CD14-positive monocyte (primary cell): ENCODE measurements at regions not wholly inside any gene's neighbourhood (a gene's known extent, or its start where the extent isn't known, plus 50 kb on each side); places are given as distances from the start of the nearest gene placed in this dataset.

Experiments used
- DNase-seq, 3 donors: peaks; one replicate each; pipeline ENCODE4 v3.0.0-alpha.2; 2011 to 2022
- H2AFZ ChIP-seq: 2 replicates; pipeline ENCODE4 v1.6.0; 2012; ENCODE audit warnings: mild to moderate bottlenecking, low read depth, low read length, inconsistent platforms; ENCODE audit not compliant: insufficient read depth, poor library complexity, severe bottlenecking
- H3K27ac ChIP-seq, 2 donors: 1 replicate in 1 of 2; 2 replicates in 1 of 2; pipeline ENCODE4 v1.5.1; 2012 to 2013; ENCODE audit warnings: low read length in 2 of 2, control low read depth in 1 of 2, inconsistent platforms in 1 of 2, low read depth in 1 of 2, mild to moderate bottlenecking in 1 of 2
- H3K27me3 ChIP-seq, 2 donors: one replicate each; pipeline versions ENCODE4 v1.6.0 to v1.6.1; 2011 to 2013; ENCODE audit warnings: low read length in 2 of 2; ENCODE audit not compliant: control insufficient read depth in 2 of 2, insufficient read depth in 2 of 2
- H3K36me3 ChIP-seq, 2 donors: replicated peaks in 1 of 2; 1 replicate in 1 of 2; 2 replicates in 1 of 2; pipeline versions ENCODE4 v1.5.1 to v1.6.1; 2012 to 2013; ENCODE audit warnings: low read length in 2 of 2, control low read depth in 1 of 2, inconsistent platforms in 1 of 2, mild to moderate bottlenecking in 1 of 2; ENCODE audit not compliant: insufficient read depth in 2 of 2, control insufficient read depth in 1 of 2
- H3K4me1 ChIP-seq, 2 donors: 1 replicate in 1 of 2; 2 replicates in 1 of 2; pipeline versions ENCODE4 v1.5.1 to v1.6.1; 2012 to 2013; ENCODE audit warnings: low read length in 2 of 2, control low read depth in 1 of 2, inconsistent platforms in 1 of 2, mild to moderate bottlenecking in 1 of 2, moderate library complexity in 1 of 2; ENCODE audit not compliant: insufficient read depth in 2 of 2, control insufficient read depth in 1 of 2
- H3K4me2 ChIP-seq: replicated peaks from 2 replicates; pipeline ENCODE3; 2012; ENCODE audit warnings: low read length, moderate library complexity, mild to moderate bottlenecking; ENCODE audit not compliant: poor library complexity, severe bottlenecking; ENCODE audit errors: extremely low read depth
- H3K4me3 ChIP-seq, 3 experiments: fragments of 200-600 bp in 1 of 3; sonication (generic) in 1 of 3; replicated peaks in 1 of 3; 1 replicate in 2 of 3; 2 replicates in 1 of 3; pipeline ENCODE4 v1.5.1; 2011 to 2013; ENCODE audit warnings: low read length in 3 of 3, mild to moderate bottlenecking in 3 of 3, control low read depth in 2 of 3, low read depth in 2 of 3, inconsistent platforms in 1 of 3, moderate library complexity in 1 of 3
- H3K79me2 ChIP-seq: 2 replicates; pipeline ENCODE4 v1.6.0; 2012; ENCODE audit warnings: mild to moderate bottlenecking, control low read depth, inconsistent platforms, low read length, moderate library complexity; ENCODE audit not compliant: insufficient read depth
- H3K9ac ChIP-seq: 2 replicates; pipeline ENCODE4 v1.6.0; 2017; ENCODE audit warnings: low read length, mild to moderate bottlenecking; ENCODE audit not compliant: insufficient read depth, poor library complexity, severe bottlenecking
- H3K9me3 ChIP-seq, 2 donors: replicated peaks in 1 of 2; 1 replicate in 1 of 2; 2 replicates in 1 of 2; pipeline versions ENCODE4 v1.5.1 to v1.6.1; 2012 to 2013; ENCODE audit warnings: low read length in 2 of 2, control low read depth in 1 of 2; ENCODE audit not compliant: control insufficient read depth in 1 of 2, insufficient read depth in 1 of 2
- H4K20me1 ChIP-seq: 2 replicates; pipeline ENCODE4 v1.6.0; 2012; ENCODE audit warnings: mild to moderate bottlenecking, low read length, control low read depth, moderate library complexity; ENCODE audit not compliant: insufficient read depth
- H3K27ac Mint-ChIP-seq, 7 donors: one replicate each; pipeline ENCODE4 v1.8.0; 2020; ENCODE audit warnings: mild to moderate bottlenecking in 7 of 7, mixed read lengths in 7 of 7, moderate library complexity in 6 of 7, inconsistent platforms in 2 of 7
- H3K27me3 Mint-ChIP-seq, 3 donors: one replicate each; pipeline ENCODE4 v1.8.0; 2021 to 2022; ENCODE audit warnings: low read depth in 3 of 3, mild to moderate bottlenecking in 3 of 3, mixed read lengths in 3 of 3, moderate library complexity in 3 of 3, inconsistent platforms in 1 of 3
- H3K36me3 Mint-ChIP-seq, 2 donors: one replicate each; pipeline ENCODE4 v1.8.0; 2020; ENCODE audit warnings: mixed read lengths in 2 of 2, inconsistent platforms in 1 of 2, mild to moderate bottlenecking in 1 of 2
- H3K4me1 Mint-ChIP-seq: one replicate; pipeline ENCODE4 v1.8.0; 2020; ENCODE audit warnings: mild to moderate bottlenecking, mixed read lengths
- H3K4me3 Mint-ChIP-seq, 2 donors: one replicate each; pipeline ENCODE4 v1.8.0; 2020; ENCODE audit warnings: mild to moderate bottlenecking in 2 of 2, mixed read lengths in 2 of 2, moderate library complexity in 1 of 2
- H3K9me3 Mint-ChIP-seq, 7 donors: one replicate each; pipeline ENCODE4 v1.8.0; 2020 to 2022; ENCODE audit warnings: mixed read lengths in 7 of 7, mild to moderate bottlenecking in 6 of 7, moderate library complexity in 6 of 7, inconsistent platforms in 2 of 7
- WGBS: methylation state at CpG from one replicate; pipeline ENCODE4 v1.1.5; 2013; ENCODE audit warnings: missing lambda C conversion rate; ENCODE audit not compliant: insufficient coverage; 5-methylcytosine and 5-hydroxymethylcytosine counted together
- intact Hi-C, 2 donors: fragments of 100-400 bp; cut with micrococcal nuclease; formaldehyde crosslinking; loops; one replicate each; pipeline versions ENCODE4 v1.15.0 to v1.15.1; 2023
- TF ChIP-seq, protein P1 (sequence below): fragments of 200-600 bp; IDR thresholded peaks from one replicate; pipeline ENCODE4 v1.8.0; 2022; ENCODE audit warnings: antibody characterized with exemption, mild to moderate bottlenecking

DNA sequence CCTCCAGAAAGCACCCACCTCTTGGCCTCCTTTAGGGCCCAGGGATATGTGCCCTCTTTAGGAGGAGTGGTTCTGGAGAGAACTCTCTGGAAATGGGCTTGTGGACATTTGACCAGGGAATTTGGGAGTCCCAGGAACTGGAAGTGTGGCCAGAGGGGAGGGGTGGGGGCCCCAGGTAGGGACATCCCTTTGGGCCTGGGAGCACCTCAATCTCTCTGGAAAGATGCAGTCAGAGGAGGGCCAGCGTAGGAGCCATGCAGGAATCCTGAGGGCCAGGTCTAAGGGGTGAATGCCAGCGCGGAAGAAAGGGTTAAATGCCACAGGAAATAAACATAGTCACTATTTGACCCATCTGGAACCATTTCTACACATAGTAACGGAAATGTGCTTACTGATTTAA, 50.3 kb upstream of the ITGA11 start:
- Mint-ChIP-seq H3K36me3 (no peaks in the 10 kb centered on the region), H3K27me3 (peaks cover 8 to 13% (median 9%) of the 10 kb centered on the region in 3 donors), H3K27ac (no peak overlapping the region), H3K9me3 (peaks cover 0 to 3% (median 0%) of the 10 kb centered on the region in 7 donors), H3K4me3 (no peak overlapping the region), H3K4me1 (no peaks in the 10 kb centered on the region)
- WGBS: no CpG with 5 or more reads among the region's 4 CpGs
- no peaks in the 10 kb centered on the region for H3K36me3 ChIP-seq
- H3K79me2 ChIP-seq: no peaks in the 10 kb centered on the region
- TF ChIP-seq, protein P1, sequence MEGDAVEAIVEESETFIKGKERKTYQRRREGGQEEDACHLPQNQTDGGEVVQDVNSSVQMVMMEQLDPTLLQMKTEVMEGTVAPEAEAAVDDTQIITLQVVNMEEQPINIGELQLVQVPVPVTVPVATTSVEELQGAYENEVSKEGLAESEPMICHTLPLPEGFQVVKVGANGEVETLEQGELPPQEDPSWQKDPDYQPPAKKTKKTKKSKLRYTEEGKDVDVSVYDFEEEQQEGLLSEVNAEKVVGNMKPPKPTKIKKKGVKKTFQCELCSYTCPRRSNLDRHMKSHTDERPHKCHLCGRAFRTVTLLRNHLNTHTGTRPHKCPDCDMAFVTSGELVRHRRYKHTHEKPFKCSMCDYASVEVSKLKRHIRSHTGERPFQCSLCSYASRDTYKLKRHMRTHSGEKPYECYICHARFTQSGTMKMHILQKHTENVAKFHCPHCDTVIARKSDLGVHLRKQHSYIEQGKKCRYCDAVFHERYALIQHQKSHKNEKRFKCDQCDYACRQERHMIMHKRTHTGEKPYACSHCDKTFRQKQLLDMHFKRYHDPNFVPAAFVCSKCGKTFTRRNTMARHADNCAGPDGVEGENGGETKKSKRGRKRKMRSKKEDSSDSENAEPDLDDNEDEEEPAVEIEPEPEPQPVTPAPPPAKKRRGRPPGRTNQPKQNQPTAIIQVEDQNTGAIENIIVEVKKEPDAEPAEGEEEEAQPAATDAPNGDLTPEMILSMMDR: no peak
- no peak overlapping the region for H3K27ac ChIP-seq
- no peaks in the 10 kb centered on the region for H3K4me1 ChIP-seq
- H4K20me1 ChIP-seq: no peaks in the 10 kb centered on the region
- no peak overlapping the region for H3K4me2 ChIP-seq
- intact Hi-C loops: no loop called here
- H3K27me3 ChIP-seq: no peaks in the 10 kb centered on the region
- H3K9me3 ChIP-seq: no peaks in the 10 kb centered on the region
- H3K4me3 ChIP-seq: no peak overlapping the region
- DNase-seq: no peak
- H2AFZ ChIP-seq: no peak overlapping the region
- H3K9ac ChIP-seq: no peak overlapping the region

DNA sequence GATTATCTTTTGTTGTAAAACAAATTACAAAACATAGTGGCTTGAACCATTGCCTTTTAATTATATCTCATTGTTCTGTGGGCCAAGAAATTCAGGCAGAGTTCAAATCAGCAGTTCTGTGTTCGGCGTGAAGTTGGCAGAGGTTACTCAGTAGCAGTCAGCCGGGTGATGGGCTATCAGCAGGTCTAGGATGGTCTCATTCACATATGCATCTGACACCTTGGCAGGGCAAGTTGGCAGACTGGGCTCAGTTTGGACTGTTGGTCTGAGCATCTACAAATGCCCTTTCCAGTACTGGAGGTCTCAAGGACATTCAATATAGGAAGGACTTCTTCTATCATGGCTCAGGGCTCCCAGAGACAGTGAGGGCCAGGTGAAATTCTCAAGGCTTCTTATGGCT, 51.2 kb upstream of the ITGA11 start:
- H3K4me3 ChIP-seq: no peak overlapping the region
- no peaks in the 10 kb centered on the region for H3K9me3 ChIP-seq
- H3K4me1 ChIP-seq: no peaks in the 10 kb centered on the region
- H3K27me3 ChIP-seq: no peaks in the 10 kb centered on the region
- DNase-seq: no peak
- Mint-ChIP-seq H3K36me3 (no peaks in the 10 kb centered on the region), H3K4me1 (no peaks in the 10 kb centered on the region), H3K27me3 (peaks cover 8 to 13% (median 9%) of the 10 kb centered on the region in 3 donors), H3K9me3 (peaks cover 0 to 3% (median 0%) of the 10 kb centered on the region in 7 donors), H3K27ac (no peak overlapping the region), H3K4me3 (no peak overlapping the region)
- no peak overlapping the region for H2AFZ ChIP-seq
- intact Hi-C loops: no loop called here
- TF ChIP-seq, protein P1: no peak
- H3K27ac ChIP-seq: no peak overlapping the region
- H3K9ac ChIP-seq: no peak overlapping the region
- H3K4me2 ChIP-seq: no peak overlapping the region
- H3K79me2 ChIP-seq: no peaks in the 10 kb centered on the region
- no peaks in the 10 kb centered on the region for H4K20me1 ChIP-seq
- WGBS: 100% methylated on average over 3 of the region's 3 CpGs
- H3K36me3 ChIP-seq: no peaks in the 10 kb centered on the region
